SU-DHL-6 (cell line): ENCODE measurements at regions not wholly inside any gene's neighbourhood (a gene's known extent, or its start where the extent isn't known, plus 50 kb on each side); places are given as distances from the start of the nearest gene placed in this dataset.

Experiments
- EZH2phosphoT487 ChIP-seq: fragments of 200-600 bp; sonication (generic), shearing (Covaris generic); conservative IDR thresholded peaks from 2 replicates; pipeline ENCODE4 v1.6.1; 2018; ENCODE audit warnings: mild to moderate bottlenecking, antibody characterized with exemption, low read length, moderate library complexity, mixed read lengths
- TF ChIP-seq, protein P1 (sequence below): fragments of 200-600 bp; sonication (generic); IDR thresholded peaks from one replicate; pipeline ENCODE4 v1.5.1; 2017; ENCODE audit warnings: antibody characterized with exemption, mild to moderate bottlenecking, low read length, moderate library complexity; ENCODE audit not compliant: insufficient read depth, poor library complexity, severe bottlenecking

DNA sequence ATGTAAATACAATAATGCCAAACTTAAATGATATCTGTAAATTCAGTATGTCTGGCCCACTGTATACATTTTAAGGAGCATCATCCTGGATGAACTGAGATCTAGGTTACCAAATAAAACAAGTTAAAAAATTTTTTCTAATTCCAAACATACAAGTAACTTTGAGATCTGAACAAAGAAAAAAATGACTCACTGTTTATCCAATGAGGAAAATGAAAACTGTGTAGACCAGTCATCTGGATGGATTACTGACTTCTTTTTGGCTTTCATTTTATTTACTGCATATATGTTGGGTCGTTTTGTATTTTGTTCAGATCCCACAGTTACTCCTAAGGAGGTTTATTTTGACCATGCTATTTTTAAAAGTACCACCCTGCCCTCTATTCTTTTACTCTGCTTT, 189.8 kb downstream of the RBM43 start:
- TF ChIP-seq, protein P1, sequence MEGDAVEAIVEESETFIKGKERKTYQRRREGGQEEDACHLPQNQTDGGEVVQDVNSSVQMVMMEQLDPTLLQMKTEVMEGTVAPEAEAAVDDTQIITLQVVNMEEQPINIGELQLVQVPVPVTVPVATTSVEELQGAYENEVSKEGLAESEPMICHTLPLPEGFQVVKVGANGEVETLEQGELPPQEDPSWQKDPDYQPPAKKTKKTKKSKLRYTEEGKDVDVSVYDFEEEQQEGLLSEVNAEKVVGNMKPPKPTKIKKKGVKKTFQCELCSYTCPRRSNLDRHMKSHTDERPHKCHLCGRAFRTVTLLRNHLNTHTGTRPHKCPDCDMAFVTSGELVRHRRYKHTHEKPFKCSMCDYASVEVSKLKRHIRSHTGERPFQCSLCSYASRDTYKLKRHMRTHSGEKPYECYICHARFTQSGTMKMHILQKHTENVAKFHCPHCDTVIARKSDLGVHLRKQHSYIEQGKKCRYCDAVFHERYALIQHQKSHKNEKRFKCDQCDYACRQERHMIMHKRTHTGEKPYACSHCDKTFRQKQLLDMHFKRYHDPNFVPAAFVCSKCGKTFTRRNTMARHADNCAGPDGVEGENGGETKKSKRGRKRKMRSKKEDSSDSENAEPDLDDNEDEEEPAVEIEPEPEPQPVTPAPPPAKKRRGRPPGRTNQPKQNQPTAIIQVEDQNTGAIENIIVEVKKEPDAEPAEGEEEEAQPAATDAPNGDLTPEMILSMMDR: no peak
- no peak for TF ChIP-seq EZH2phosphoT487
